H1 (cell line): ENCODE measurements at regions not wholly inside any gene's neighbourhood (a gene's known extent, or its start where the extent isn't known, plus 50 kb on each side); places are given as distances from the start of the nearest gene placed in this dataset.

Source experiments
- CTCF ChIA-PET: fragments of 300-600 bp; sonication (Branson Sonifier 250); formaldehyde crosslinking; loops from one replicate; lab custom pipeline; 2021; ENCODE audit not compliant: partially characterized antibody; lab: Charles Lee
- POLR2A ChIA-PET: fragments of 300-600 bp; sonication (Branson Sonifier 250); formaldehyde crosslinking; loops from one replicate; lab custom pipeline; 2021; ENCODE audit warnings: inconsistent platforms; ENCODE audit not compliant: partially characterized antibody; lab: Charles Lee
- DNase-seq, 2 experiments: peaks; one replicate each; pipeline versions ENCODE4 v3.0.0 to v3.0.0-alpha.2; 2010 to 2022; ENCODE audit warnings: low spot score in 2 of 2, low read depth in 1 of 2, mixed read lengths in 1 of 2
- FAIRE-seq: peaks from 2 replicates; lab custom pipeline; 2011; peaks lifted over from hg19 to GRCh38; lab: Jason Lieb, UNC
- H2AFZ ChIP-seq: 2 replicates; pipeline ENCODE4 v1.8.1; 2012; ENCODE audit warnings: low read length, inconsistent platforms
- H2AK5ac ChIP-seq: 2 replicates; pipeline ENCODE4 v1.6.1; 2013; ENCODE audit warnings: low read depth, low read length
- H2BK120ac ChIP-seq: replicated peaks from 2 replicates; pipeline ENCODE3; 2013; ENCODE audit warnings: low read depth, low read length, inconsistent platforms
- H2BK12ac ChIP-seq: 2 replicates; pipeline ENCODE4 v1.6.1; 2013; ENCODE audit warnings: low read depth, low read length
- H2BK15ac ChIP-seq: 2 replicates; pipeline ENCODE4 v1.6.1; 2013; ENCODE audit warnings: low read length
- H2BK20ac ChIP-seq: 2 replicates; pipeline ENCODE4 v1.6.1; 2013; ENCODE audit warnings: low read length
- H2BK5ac ChIP-seq: 2 replicates; pipeline ENCODE4 v1.6.1; 2013; ENCODE audit warnings: low read depth, low read length
- H3K14ac ChIP-seq: 2 replicates; pipeline ENCODE4 v1.6.1; 2013; ENCODE audit warnings: inconsistent platforms; ENCODE audit not compliant: insufficient read length
- H3K18ac ChIP-seq: 2 replicates; pipeline ENCODE4 v1.6.1; 2013; ENCODE audit warnings: low read length; ENCODE audit errors: extremely low read depth
- H3K23ac ChIP-seq: 2 replicates; pipeline ENCODE4 v1.6.1; 2013; ENCODE audit warnings: inconsistent platforms; ENCODE audit not compliant: insufficient read length
- H3K23me2 ChIP-seq: 2 replicates; pipeline ENCODE4 v1.6.1; 2013; ENCODE audit warnings: low read depth, low read length
- H3K27ac ChIP-seq: 2 replicates; pipeline ENCODE4 v1.6.1; 2011; ENCODE audit warnings: low read depth, low read length, inconsistent platforms
- H3K27me3 ChIP-seq, 4 experiments: replicated peaks in 1 of 4; 1 replicate in 1 of 4; 2 replicates in 3 of 4; pipeline versions ENCODE4 v1.6.1 to v1.8.1; 2011 to 2013; ENCODE audit warnings: low read length in 3 of 4, mild to moderate bottlenecking in 3 of 4, inconsistent platforms in 2 of 4, mixed read lengths in 2 of 4, moderate library complexity in 1 of 4; ENCODE audit not compliant: control insufficient read depth in 3 of 4, insufficient read depth in 3 of 4; ENCODE audit errors: extremely low read depth in 1 of 4
- H3K36me3 ChIP-seq, 4 experiments: 2 replicates each; pipeline versions ENCODE4 v1.6.1 to v1.8.1; 2011 to 2013; ENCODE audit warnings: mild to moderate bottlenecking in 4 of 4, low read length in 3 of 4, moderate library complexity in 2 of 4, control low read depth in 1 of 4, inconsistent platforms in 1 of 4; ENCODE audit not compliant: insufficient read depth in 4 of 4, control insufficient read depth in 2 of 4
- H3K4ac ChIP-seq: replicated peaks from 2 replicates; pipeline ENCODE3; 2013; ENCODE audit warnings: low read length, low read depth, mixed read lengths, inconsistent platforms; ENCODE audit not compliant: insufficient read length
- H3K4me1 ChIP-seq, 4 experiments: replicated peaks in 1 of 4; 1 replicate in 1 of 4; 2 replicates in 3 of 4; pipeline versions ENCODE4 v1.6.1 to v1.8.1; 2011 to 2013; ENCODE audit warnings: low read length in 3 of 4, inconsistent platforms in 2 of 4, mixed read lengths in 1 of 4; ENCODE audit not compliant: insufficient read depth in 4 of 4, control insufficient read depth in 3 of 4
- H3K4me2 ChIP-seq, 2 experiments: 2 replicates each; pipeline versions ENCODE4 v1.6.1 to v1.8.1; 2011 to 2013; ENCODE audit warnings: low read depth in 2 of 2, low read length in 2 of 2, control low read depth in 1 of 2, inconsistent platforms in 1 of 2, mild to moderate bottlenecking in 1 of 2; ENCODE audit not compliant: insufficient read depth in 1 of 2
- H3K4me3 ChIP-seq, 4 experiments: fragments of 200-600, 300-600 bp in 1 of 4; sonication (generic), shearing (Covaris generic), sonication (Bioruptor Twin) in 1 of 4; 2 replicates each; pipeline versions ENCODE4 v1.5.1 to v1.8.1; 2011 to 2016; ENCODE audit warnings: low read length in 4 of 4, low read depth in 3 of 4, control low read depth in 2 of 4, inconsistent platforms in 2 of 4, mild to moderate bottlenecking in 2 of 4, mixed read lengths in 1 of 4, moderate library complexity in 1 of 4; ENCODE audit not compliant: insufficient read depth in 2 of 4; ENCODE audit errors: extremely low read depth in 1 of 4
- H3K56ac ChIP-seq: replicated peaks from 2 replicates; pipeline ENCODE3; 2013; ENCODE audit warnings: low read depth, mild to moderate bottlenecking, mixed read lengths, low read length, inconsistent platforms; ENCODE audit not compliant: insufficient read length
- H3K79me1 ChIP-seq: 2 replicates; pipeline ENCODE4 v1.6.1; 2013; ENCODE audit warnings: low read depth, low read length, control low read depth
- H3K79me2 ChIP-seq, 2 experiments: 2 replicates each; pipeline versions ENCODE4 v1.6.1 to v1.8.1; 2012 to 2013; ENCODE audit warnings: low read length in 2 of 2, mild to moderate bottlenecking in 2 of 2, inconsistent platforms in 1 of 2; ENCODE audit not compliant: insufficient read depth in 2 of 2, control insufficient read depth in 1 of 2
- H3K9ac ChIP-seq, 4 experiments: replicated peaks in 1 of 4; 1 replicate in 1 of 4; 2 replicates in 3 of 4; pipeline versions ENCODE4 v1.6.1 to v1.8.1; 2011 to 2013; ENCODE audit warnings: low read depth in 3 of 4, low read length in 3 of 4, control low read depth in 2 of 4, mild to moderate bottlenecking in 2 of 4, moderate library complexity in 2 of 4, inconsistent platforms in 1 of 4; ENCODE audit errors: extremely low read depth in 1 of 4
- H3K9me3 ChIP-seq, 2 experiments: 2 replicates each; pipeline versions ENCODE4 v1.6.1 to v1.8.1; 2012 to 2013; ENCODE audit warnings: mild to moderate bottlenecking in 2 of 2, moderate library complexity in 2 of 2, control low read depth in 1 of 2, inconsistent platforms in 1 of 2, low read depth in 1 of 2, low read length in 1 of 2, mixed read lengths in 1 of 2; ENCODE audit not compliant: insufficient read depth in 2 of 2
- H4K20me1 ChIP-seq, 2 experiments: replicated peaks in 1 of 2; 2 replicates each; pipeline versions ENCODE3 to v1.8.1; 2011 to 2013; ENCODE audit warnings: inconsistent platforms in 2 of 2, low read length in 2 of 2, mild to moderate bottlenecking in 1 of 2; ENCODE audit not compliant: insufficient read depth in 2 of 2, control insufficient read depth in 1 of 2
- H4K5ac ChIP-seq: 2 replicates; pipeline ENCODE4 v1.6.1; 2013; ENCODE audit warnings: low read length, low read depth, mixed read lengths, inconsistent platforms; ENCODE audit not compliant: insufficient read length
- H4K8ac ChIP-seq: 2 replicates; pipeline ENCODE4 v1.8.0; 2013; ENCODE audit warnings: mild to moderate bottlenecking, moderate library complexity, low read length, inconsistent platforms; ENCODE audit not compliant: insufficient read depth; ENCODE audit errors: extremely low read depth
- H4K91ac ChIP-seq: replicated peaks from 2 replicates; pipeline ENCODE3; 2013; ENCODE audit warnings: low read length, mixed read lengths, inconsistent platforms; ENCODE audit not compliant: insufficient read length
- ASH2L ChIP-seq: fragments of 200-600, 300-600 bp; sonication (generic); IDR thresholded peaks from one replicate; pipeline ENCODE4 v1.7.1; 2017; ENCODE audit warnings: low read length
- CBX8 ChIP-seq: fragments of 300-800, 300-1000 bp; sonication (generic); IDR thresholded peaks from 2 replicates; pipeline ENCODE4 v1.7.1; 2016; ENCODE audit warnings: low read depth, low read length, borderline replicate concordance
- HDAC6 ChIP-seq: IDR thresholded peaks from one replicate; pipeline ENCODE4 v1.7.1; 2012; ENCODE audit warnings: low read depth, mild to moderate bottlenecking, inconsistent platforms, low read length, moderate library complexity
- WGBS, 2 experiments: shearing (Covaris generic) in 1 of 2; methylation state at CpG; one replicate each; pipeline versions ENCODE4 v1.1.6 to v1.1.7; 2013 to 2015; ENCODE audit warnings: low lambda C conversion rate in 2 of 2, mixed read lengths in 2 of 2, inconsistent platforms in 1 of 2, low coverage in 1 of 2, missing lambda C conversion rate in 1 of 2; ENCODE audit not compliant: insufficient replicate concordance in 2 of 2, insufficient coverage in 1 of 2, insufficient read length in 1 of 2; ENCODE audit errors: extremely low coverage in 1 of 2, missing lambda C conversion rate in 1 of 2; 5-methylcytosine and 5-hydroxymethylcytosine counted together

GRCh38 chr16:29304251-29304650, 102.3 kb downstream of the NPIPB11 start:
- Histone ChIP-seq H4K20me1 (no peaks in the 10 kb centered on the region), H4K8ac (no peak overlapping the region), H2BK120ac (no peak overlapping the region), H2AK5ac (no peak overlapping the region), H3K4me2 (no peak overlapping the region), H3K9me3 (no peaks in the 10 kb centered on the region), H3K27me3 (no peaks in the 10 kb centered on the region), H3K4me3 (no peak overlapping the region), H2BK5ac (no peak overlapping the region), H3K4ac (no peak overlapping the region), H3K23ac (no peak overlapping the region), H3K79me2 (no peaks in the 10 kb centered on the region), H3K79me1 (no peaks in the 10 kb centered on the region), H3K23me2 (no peaks in the 10 kb centered on the region), H3K9ac (no peak overlapping the region; a peak in 1 of 7 replicates), H2BK12ac (no peak overlapping the region), H3K14ac (no peak overlapping the region), H3K18ac (no peak overlapping the region), H2BK15ac (no peak overlapping the region), H2AFZ (no peak overlapping the region), H4K91ac (no peak overlapping the region), H2BK20ac (no peak overlapping the region), H3K27ac (no peak overlapping the region), H3K36me3 (no peaks in the 10 kb centered on the region), H3K4me1 (no peaks in the 10 kb centered on the region), H4K5ac (no peak overlapping the region), H3K56ac (no peak overlapping the region)
- FAIRE-seq: no peak
- CTCF ChIA-PET: interaction anchor here (1.5 kb wide), 1 partner anchor 12 kb away, joined by 5 read pairs; no protein-coding TSS in a partner anchor
- WGBS, 2 experiments: 82% methylated on average over 11 of the region's 11 CpGs; no CpG with 5 or more reads in 1 of the 2 experiments
- DNase-seq: no peak
- POLR2A ChIA-PET: interaction anchor here (1.0 kb wide), 1 partner anchor 12 kb away, joined by 3 read pairs; no protein-coding TSS in a partner anchor
- TF ChIP-seq HDAC6: no peak
- TF ChIP-seq CBX8: no peak
- no peak for TF ChIP-seq ASH2L
